Fibroblast of lung (primary cell): ENCODE measurements at regions not wholly inside any gene's neighbourhood (a gene's known extent, or its start where the extent isn't known, plus 50 kb on each side); places are given as distances from the start of the nearest gene placed in this dataset.
A peak's percentile ranks its signal among the peaks of the same experiment; 100 is the strongest.

ENCODE experiments used
- DNase-seq, 2 donors: peaks; one replicate each; pipeline versions ENCODE4 v3.0.0 to v3.0.0-alpha.2; 2010; ENCODE audit warnings: low read depth in 2 of 2
- H2AFZ ChIP-seq: 2 replicates; pipeline ENCODE4 v1.5.1; 2012; ENCODE audit warnings: low read length, control low read depth, inconsistent platforms
- H3K27ac ChIP-seq: 2 replicates; pipeline ENCODE4 v1.5.1; 2011; ENCODE audit warnings: low read length, control low read depth; ENCODE audit not compliant: insufficient read depth
- H3K27me3 ChIP-seq: 2 replicates; pipeline ENCODE4 v1.5.1; 2011; ENCODE audit warnings: mild to moderate bottlenecking, low read length; ENCODE audit not compliant: control insufficient read depth, insufficient read depth
- H3K36me3 ChIP-seq: 2 replicates; pipeline ENCODE4 v1.5.1; 2011; ENCODE audit warnings: low read length; ENCODE audit not compliant: control insufficient read depth, insufficient read depth
- H3K4me1 ChIP-seq: 2 replicates; pipeline ENCODE4 v1.5.1; 2011; ENCODE audit warnings: low read length; ENCODE audit not compliant: control insufficient read depth, insufficient read depth; ENCODE audit errors: extremely low read depth
- H3K4me2 ChIP-seq: 2 replicates; pipeline ENCODE4 v1.5.1; 2011; ENCODE audit warnings: low read length, control low read depth; ENCODE audit not compliant: insufficient read depth; ENCODE audit errors: extremely low read depth
- H3K4me3 ChIP-seq, 4 experiments: fragments of 200-600 bp in 1 of 4; sonication (generic) in 1 of 4; replicated peaks in 1 of 4; 2 replicates each; pipeline ENCODE4 v1.5.1; 2011 to 2016; ENCODE audit warnings: low read length in 4 of 4, low read depth in 3 of 4, mild to moderate bottlenecking in 3 of 4, control low read depth in 2 of 4, inconsistent platforms in 1 of 4, mixed read lengths in 1 of 4; ENCODE audit not compliant: insufficient read depth in 1 of 4; ENCODE audit errors: control extremely low read depth in 1 of 4
- H3K79me2 ChIP-seq: 2 replicates; pipeline ENCODE4 v1.5.1; 2012; ENCODE audit warnings: mild to moderate bottlenecking, low read length, inconsistent platforms; ENCODE audit not compliant: control insufficient read depth, insufficient read depth
- H3K9ac ChIP-seq: 2 replicates; pipeline ENCODE4 v1.5.1; 2011; ENCODE audit warnings: mild to moderate bottlenecking, low read length, control low read depth; ENCODE audit not compliant: insufficient read depth
- H3K9me3 ChIP-seq: 2 replicates; pipeline ENCODE4 v1.5.1; 2012; ENCODE audit warnings: low read depth, low read length; ENCODE audit not compliant: control insufficient read depth, insufficient read depth
- H4K20me1 ChIP-seq: 2 replicates; pipeline ENCODE4 v1.5.1; 2011; ENCODE audit warnings: low read length; ENCODE audit not compliant: control insufficient read depth, insufficient read depth; ENCODE audit errors: extremely low read depth
- EZH2 ChIP-seq: IDR thresholded peaks from 2 replicates; pipeline ENCODE4 v1.5.1; 2012; ENCODE audit warnings: low read length, control low read depth, mild to moderate bottlenecking; ENCODE audit errors: missing control alignments
- TF ChIP-seq, protein P1 (sequence below), 2 donors: IDR thresholded peaks in 1 of 2; conservative IDR thresholded peaks in 1 of 2; 1 replicate in 1 of 2; 2 replicates in 1 of 2; pipeline ENCODE4 v1.5.1; 2011 to 2012; ENCODE audit warnings: low read length in 2 of 2, control low read depth in 1 of 2, inconsistent platforms in 1 of 2, low read depth in 1 of 2, mild to moderate bottlenecking in 1 of 2

DNA sequence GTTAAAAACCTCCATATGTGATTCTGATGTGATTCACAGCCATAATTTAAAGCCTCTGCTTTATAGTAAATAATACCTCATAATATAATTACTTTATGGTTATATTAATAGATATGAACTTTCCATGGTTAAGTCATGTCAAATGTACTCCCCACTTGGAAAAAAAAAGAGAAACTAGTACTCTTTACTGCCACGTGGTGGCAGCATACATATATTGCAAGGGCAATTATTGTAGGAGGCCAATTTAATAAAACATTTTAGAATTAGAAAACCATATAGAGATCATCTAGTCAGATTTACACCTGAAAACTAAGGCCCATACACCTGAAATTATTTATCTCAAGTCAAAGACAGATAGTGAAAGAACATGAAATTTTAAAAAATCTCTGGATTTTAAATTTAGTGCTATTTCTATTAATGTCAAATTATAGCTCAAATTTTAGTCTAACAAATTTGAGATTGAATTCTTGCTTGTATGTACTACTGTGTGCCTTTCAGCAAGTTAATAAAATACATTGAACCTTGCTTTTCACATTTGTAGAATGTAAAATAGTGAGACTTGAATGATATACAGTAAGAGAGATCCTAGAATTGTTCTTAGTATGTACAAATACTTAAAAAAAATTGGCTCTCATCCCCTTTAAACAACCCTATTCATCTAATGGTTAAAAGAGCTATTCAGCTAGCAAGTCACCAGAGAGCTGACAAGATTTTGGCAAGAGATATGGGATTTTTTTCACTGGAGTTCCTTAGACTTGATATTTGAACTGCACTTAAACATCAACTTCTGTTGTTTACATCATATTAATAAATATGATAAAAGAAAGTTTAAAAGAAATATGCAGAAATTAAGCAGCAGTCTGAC is 603.8 kb downstream of the TLE4 start:
- no peaks in the 10 kb centered on the region for H3K9me3 ChIP-seq
- H3K36me3 ChIP-seq = no peaks in the 10 kb centered on the region
- H3K79me2 ChIP-seq = no peaks in the 10 kb centered on the region
- H3K27me3 ChIP-seq = no peaks in the 10 kb centered on the region
- H3K9ac ChIP-seq = no peak overlapping the region
- no peak overlapping the region for H2AFZ ChIP-seq
- peak; percentile 36 to 72 for DNase-seq
- H3K4me2 ChIP-seq = no peak overlapping the region
- H3K4me3 ChIP-seq = no peak overlapping the region
- TF ChIP-seq EZH2 = no peak
- TF ChIP-seq, protein P1, sequence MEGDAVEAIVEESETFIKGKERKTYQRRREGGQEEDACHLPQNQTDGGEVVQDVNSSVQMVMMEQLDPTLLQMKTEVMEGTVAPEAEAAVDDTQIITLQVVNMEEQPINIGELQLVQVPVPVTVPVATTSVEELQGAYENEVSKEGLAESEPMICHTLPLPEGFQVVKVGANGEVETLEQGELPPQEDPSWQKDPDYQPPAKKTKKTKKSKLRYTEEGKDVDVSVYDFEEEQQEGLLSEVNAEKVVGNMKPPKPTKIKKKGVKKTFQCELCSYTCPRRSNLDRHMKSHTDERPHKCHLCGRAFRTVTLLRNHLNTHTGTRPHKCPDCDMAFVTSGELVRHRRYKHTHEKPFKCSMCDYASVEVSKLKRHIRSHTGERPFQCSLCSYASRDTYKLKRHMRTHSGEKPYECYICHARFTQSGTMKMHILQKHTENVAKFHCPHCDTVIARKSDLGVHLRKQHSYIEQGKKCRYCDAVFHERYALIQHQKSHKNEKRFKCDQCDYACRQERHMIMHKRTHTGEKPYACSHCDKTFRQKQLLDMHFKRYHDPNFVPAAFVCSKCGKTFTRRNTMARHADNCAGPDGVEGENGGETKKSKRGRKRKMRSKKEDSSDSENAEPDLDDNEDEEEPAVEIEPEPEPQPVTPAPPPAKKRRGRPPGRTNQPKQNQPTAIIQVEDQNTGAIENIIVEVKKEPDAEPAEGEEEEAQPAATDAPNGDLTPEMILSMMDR (conservative IDR thresholded peaks at IDR 0.05 in 1 of 2, IDR thresholded peaks at IDR 0.05 in 1 of 2; ENCODE audit: low read depth in 1 of 2, low read length in 2 of 2) = peak; percentile 47 to 63
- no peak overlapping the region for H3K27ac ChIP-seq
- H3K4me1 ChIP-seq = no peaks in the 10 kb centered on the region
- H4K20me1 ChIP-seq = no peaks in the 10 kb centered on the region

DNA sequence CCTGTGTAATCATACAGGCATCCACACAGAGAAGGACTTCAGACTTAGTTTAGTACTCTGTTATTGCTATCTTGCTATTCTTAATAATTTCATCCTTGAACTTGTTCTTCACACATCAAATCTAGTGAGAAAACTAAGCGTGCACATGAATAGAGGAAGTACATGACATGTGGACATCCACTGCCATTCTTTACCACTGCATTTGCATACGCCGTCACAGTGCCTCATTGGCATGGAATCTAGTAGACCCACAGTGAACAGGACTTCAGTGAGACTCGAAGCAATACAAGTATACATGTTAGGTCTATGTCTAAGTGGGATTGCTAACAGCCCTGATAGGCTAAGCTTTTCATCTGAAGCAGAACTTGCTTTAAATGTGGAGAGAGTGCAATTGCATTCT is 592.1 kb downstream of the TLE4 start:
- Histone ChIP-seq H2AFZ (no peak overlapping the region), H3K9ac (no peak overlapping the region), H3K79me2 (no peaks in the 10 kb centered on the region), H4K20me1 (no peaks in the 10 kb centered on the region), H3K36me3 (no peaks in the 10 kb centered on the region), H3K4me3 (no peak overlapping the region), H3K27me3 (no peaks in the 10 kb centered on the region), H3K4me2 (no peak overlapping the region), H3K9me3 (no peaks in the 10 kb centered on the region), H3K4me1 (no peaks in the 10 kb centered on the region), H3K27ac (no peak overlapping the region)
- DNase-seq = no peak
- TF ChIP-seq EZH2 = no peak
- TF ChIP-seq, protein P1 (conservative IDR thresholded peaks at IDR 0.05 in 1 of 2, IDR thresholded peaks at IDR 0.05 in 1 of 2; ENCODE audit: low read depth in 1 of 2, low read length in 2 of 2) = no peak

DNA sequence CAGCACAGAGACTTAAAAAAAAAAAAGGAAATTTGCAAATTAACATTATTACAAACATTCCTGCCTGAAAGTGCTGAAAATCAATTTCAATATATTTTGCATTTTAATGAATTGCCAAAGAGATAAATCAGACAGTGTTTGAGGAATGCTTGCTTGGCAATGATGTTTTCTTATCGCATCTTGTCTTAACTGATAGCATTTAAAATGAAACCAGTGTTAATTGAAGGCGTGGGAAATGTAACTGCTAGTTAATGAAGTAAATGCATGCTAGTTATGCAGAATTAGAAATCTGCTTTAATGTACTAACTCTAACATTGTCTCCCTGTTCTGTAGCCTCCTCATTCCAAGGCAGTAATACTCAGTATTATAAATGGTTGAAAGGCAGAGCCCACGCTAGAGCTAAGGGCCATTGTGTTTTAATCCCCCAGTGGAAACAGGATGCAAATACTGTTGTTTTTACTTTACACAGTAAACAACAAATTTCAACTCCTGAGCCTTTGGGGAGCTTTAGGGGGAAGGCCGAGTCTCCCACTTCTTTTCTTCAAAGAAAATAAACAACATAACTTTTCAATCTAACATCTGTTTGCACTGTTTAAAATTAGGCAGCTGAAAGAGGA is 586.9 kb downstream of the TLE4 start:
- H2AFZ ChIP-seq = no peak overlapping the region
- H3K4me1 ChIP-seq = peaks cover 2% of the 10 kb centered on the region
- H3K79me2 ChIP-seq = no peaks in the 10 kb centered on the region
- no peak for TF ChIP-seq EZH2
- TF ChIP-seq, protein P1 (conservative IDR thresholded peaks at IDR 0.05 in 1 of 2, IDR thresholded peaks at IDR 0.05 in 1 of 2; ENCODE audit: low read depth in 1 of 2, low read length in 2 of 2) = no peak
- H4K20me1 ChIP-seq = no peaks in the 10 kb centered on the region
- peak overlapping the region; percentile 13 for H3K4me2 ChIP-seq
- no peak overlapping the region for H3K9ac ChIP-seq
- H3K36me3 ChIP-seq = no peaks in the 10 kb centered on the region
- no peaks in the 10 kb centered on the region for H3K9me3 ChIP-seq
- no peak for DNase-seq
- peak overlapping the region in 1 of 4 experiments; percentile 37 for H3K4me3 ChIP-seq
- no peaks in the 10 kb centered on the region for H3K27me3 ChIP-seq
- no peak overlapping the region for H3K27ac ChIP-seq
